ENCODE measurements at regions not wholly inside any gene's neighbourhood (a gene's known extent, or its start where the extent isn't known, plus 50 kb on each side); places are given as distances from the start of the nearest gene placed in this dataset.

- no peak for DNase-seq
- Histone ChIP-seq H3K27me3 (no peaks in the 10 kb centered on the region), H3K4me3 (no peak overlapping the region), H3K36me3 (no peaks in the 10 kb centered on the region), H3K9me3 (no peaks in the 10 kb centered on the region), H3K27ac (no peak overlapping the region), H3K4me1 (no peaks in the 10 kb centered on the region)
- intact Hi-C loops (cut with DNase I; ENCODE audit: low total_unique reads): no loop called here
- TF ChIP-seq CTCF (IDR thresholded peaks at IDR 0.05): no peak
Observed at GRCh38 chr12:88266806-88267360, 124.8 kb downstream of the TMTC3 start.

DNA sequence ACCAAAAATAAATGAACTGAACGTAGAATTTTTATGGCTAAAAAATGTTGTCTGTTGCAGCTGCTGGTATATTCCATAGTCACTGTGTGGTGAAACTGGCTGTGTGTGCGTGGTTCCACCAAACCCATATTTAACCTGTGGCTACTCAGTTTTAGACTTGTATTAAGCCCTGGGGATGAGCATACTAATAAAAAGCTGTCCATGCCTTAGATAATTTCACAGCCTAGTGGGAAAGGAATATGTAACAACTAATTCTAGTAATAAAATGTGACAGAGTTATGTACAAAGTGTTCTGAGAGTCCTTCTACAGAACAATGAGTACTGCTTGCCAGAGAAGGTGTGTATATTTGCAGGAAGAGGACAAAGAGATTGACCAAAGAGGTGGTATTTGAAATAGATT, 125.5 kb downstream of the TMTC3 start:
- Histone ChIP-seq H3K9me3 (no peaks in the 10 kb centered on the region), H3K27ac (no peak overlapping the region), H3K27me3 (no peaks in the 10 kb centered on the region), H3K4me1 (no peaks in the 10 kb centered on the region), H3K36me3 (no peaks in the 10 kb centered on the region), H3K4me3 (no peak overlapping the region)
- no peak for DNase-seq
- intact Hi-C loops (cut with DNase I; ENCODE audit: low total_unique reads): no loop called here
- TF ChIP-seq CTCF (IDR thresholded peaks at IDR 0.05): no peak

DNA sequence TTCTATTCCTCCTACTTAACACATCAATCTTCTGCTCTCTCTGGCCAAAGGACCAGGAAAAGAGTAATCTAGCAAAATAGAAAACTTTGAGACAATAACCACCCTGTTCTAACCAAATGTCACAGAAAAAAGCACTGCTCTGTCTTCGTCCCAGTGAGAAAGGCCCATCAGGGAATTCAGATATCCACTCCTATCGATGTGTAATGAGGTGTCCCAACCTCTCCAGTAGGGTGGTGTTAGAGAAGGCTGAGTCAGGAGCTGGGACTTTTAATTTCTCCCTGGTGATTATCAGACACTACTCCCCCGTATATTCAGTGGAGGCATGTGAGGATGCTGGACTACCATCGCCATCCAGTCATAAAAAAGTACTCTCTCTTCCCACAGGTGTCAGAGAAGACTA, 130.3 kb downstream of the TMTC3 start:
- DNase-seq: no peak

DNA sequence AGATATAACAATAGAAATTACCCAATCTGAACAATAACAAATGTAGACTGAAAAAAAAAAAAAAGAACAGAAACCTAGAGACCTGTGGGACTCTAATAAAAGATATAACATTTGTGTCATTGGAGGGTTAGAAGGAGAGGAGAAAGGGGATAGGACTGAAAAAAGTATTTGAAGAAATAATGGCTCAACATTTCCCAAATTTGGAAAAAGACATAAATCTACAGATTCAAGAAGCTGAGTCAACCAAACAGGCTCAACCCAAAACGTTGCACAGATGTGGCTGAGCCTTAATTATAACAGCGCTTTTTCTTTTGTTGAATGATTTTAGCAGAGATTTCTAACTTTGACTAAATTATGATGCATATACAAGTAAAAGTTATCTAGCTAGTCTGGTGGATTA, 131.3 kb downstream of the TMTC3 start:
- H3K36me3 ChIP-seq: no peaks in the 10 kb centered on the region
- DNase-seq: no peak
- H3K4me3 ChIP-seq: no peak overlapping the region
- intact Hi-C loops (cut with DNase I; ENCODE audit: low total_unique reads): no loop called here
- H3K27me3 ChIP-seq: no peaks in the 10 kb centered on the region
- no peaks in the 10 kb centered on the region for H3K9me3 ChIP-seq
- TF ChIP-seq CTCF (IDR thresholded peaks at IDR 0.05): no peak
- no peak overlapping the region for H3K27ac ChIP-seq
- H3K4me1 ChIP-seq: no peaks in the 10 kb centered on the region

More for the DNA sequence above, 130.3 kb downstream of the TMTC3 start:
- H3K36me3 ChIP-seq: no peaks in the 10 kb centered on the region
- H3K4me3 ChIP-seq: no peak overlapping the region
- no peaks in the 10 kb centered on the region for H3K27me3 ChIP-seq
- H3K27ac ChIP-seq: no peak overlapping the region
- no peaks in the 10 kb centered on the region for H3K9me3 ChIP-seq
- H3K4me1 ChIP-seq: no peaks in the 10 kb centered on the region
- intact Hi-C loops (cut with DNase I; ENCODE audit: low total_unique reads): no loop called here
- no peak for TF ChIP-seq CTCF (IDR thresholded peaks at IDR 0.05)

GRCh38 chr12:88273875-88274274, 131.8 kb downstream of the TMTC3 start:
- no peak for DNase-seq
- Histone ChIP-seq H3K27ac (no peak overlapping the region), H3K4me3 (no peak overlapping the region), H3K36me3 (no peaks in the 10 kb centered on the region), H3K27me3 (no peaks in the 10 kb centered on the region), H3K4me1 (no peaks in the 10 kb centered on the region), H3K9me3 (no peaks in the 10 kb centered on the region)
- intact Hi-C loops (cut with DNase I; ENCODE audit: low total_unique reads): no loop called here
- TF ChIP-seq CTCF (IDR thresholded peaks at IDR 0.05): no peak
